A673 (cell line): ENCODE measurements at regions not wholly inside any gene's neighbourhood (a gene's known extent, or its start where the extent isn't known, plus 50 kb on each side); places are given as distances from the start of the nearest gene placed in this dataset.

Experiments used
- BruUV-seq: library from RNA; stranded (reverse); fragments of 400-500 nt; replicated peaks from 2 replicates; lab custom pipeline; 2021; lab: Mats Ljungman, UMichigan
- CTCF ChIA-PET: fragments of 300-600 bp; sonication (Branson Sonifier 250); formaldehyde crosslinking; loops from one replicate; lab custom pipeline; 2022; ENCODE audit warnings: antibody characterized with exemption; lab: Charles Lee
- POLR2A ChIA-PET: fragments of 300-600 bp; sonication (Branson Sonifier 250); formaldehyde crosslinking; loops from one replicate; lab custom pipeline; 2022; ENCODE audit warnings: antibody characterized with exemption; ENCODE audit not compliant: low non-redundant PET; lab: Charles Lee
- DNase-seq: peaks from one replicate; pipeline ENCODE4 v3.0.0-alpha.2; 2015; ENCODE audit warnings: low spot score
- H3K27ac ChIP-seq: fragments of 200-600 bp; sonication (generic); 2 replicates; pipeline ENCODE4 v1.5.1; 2016; ENCODE audit warnings: mixed run types, low read depth, mild to moderate bottlenecking, mixed read lengths, antibody characterized with exemption, low read length; ENCODE audit not compliant: poor library complexity, severe bottlenecking
- H3K27me3 ChIP-seq: fragments of 200-600 bp; sonication (generic); replicated peaks from 2 replicates; pipeline ENCODE4 v1.6.1; 2017; ENCODE audit warnings: mixed run types, low read depth, mild to moderate bottlenecking, mixed read lengths, antibody characterized with exemption, low read length; ENCODE audit not compliant: insufficient read depth, poor library complexity
- H3K36me3 ChIP-seq: fragments of 200-600 bp; sonication (generic); 2 replicates; pipeline ENCODE4 v1.6.1; 2016; ENCODE audit warnings: mixed run types, mild to moderate bottlenecking, mixed read lengths, antibody characterized with exemption, low read length; ENCODE audit not compliant: insufficient read depth, poor library complexity, severe bottlenecking
- H3K4me1 ChIP-seq: fragments of 200-600 bp; sonication (generic); 2 replicates; pipeline ENCODE4 v1.6.1; 2017; ENCODE audit warnings: mixed run types, mild to moderate bottlenecking, mixed read lengths, antibody characterized with exemption, low read length; ENCODE audit not compliant: insufficient read depth, poor library complexity, severe bottlenecking
- H3K4me3 ChIP-seq: fragments of 200-600 bp; sonication (generic); 2 replicates; pipeline ENCODE4 v1.5.1; 2016; ENCODE audit warnings: low read depth, mixed run types, mild to moderate bottlenecking, mixed read lengths, low read length; ENCODE audit not compliant: poor library complexity, severe bottlenecking
- H3K9me3 ChIP-seq: fragments of 200-600 bp; sonication (generic); 2 replicates; pipeline ENCODE4 v1.6.1; 2016; ENCODE audit warnings: mixed run types, low read depth, mild to moderate bottlenecking, mixed read lengths, antibody characterized with exemption, low read length; ENCODE audit not compliant: poor library complexity, severe bottlenecking
- CTCF ChIP-seq: fragments of 300-800, 200-600 bp; sonication (generic); conservative IDR thresholded peaks from 2 replicates; pipeline ENCODE4 v1.5.1; 2017; ENCODE audit warnings: low read depth, mild to moderate bottlenecking, antibody characterized with exemption, low read length, moderate library complexity, mixed read lengths
- EZH2 ChIP-seq: fragments of 200-600 bp; sonication (generic); IDR thresholded peaks from 2 replicates; pipeline ENCODE4 v1.6.1; 2017; ENCODE audit warnings: borderline replicate concordance, low read depth, mild to moderate bottlenecking, mixed read lengths, antibody characterized with exemption, low read length; ENCODE audit not compliant: poor library complexity, severe bottlenecking
- intact Hi-C: fragments of 100-400 bp; cut with micrococcal nuclease; formaldehyde crosslinking; loops from one replicate; pipeline ENCODE4 v1.10.0; 2022; ENCODE audit not compliant: unreplicated experiment

- ChIA-PET CTCF (no interaction called here), POLR2A (no interaction called here)
- intact Hi-C loops, result no loop called here
- Histone ChIP-seq H3K36me3 (no peaks in the 10 kb centered on the region), H3K4me3 (no peak overlapping the region), H3K9me3 (peaks cover 13% of the 10 kb centered on the region), H3K4me1 (no peaks in the 10 kb centered on the region), H3K27ac (no peak overlapping the region), H3K27me3 (no peaks in the 10 kb centered on the region)
- BruUV-seq, result no TSS peak
- TF ChIP-seq CTCF, result no peak
- no peak for TF ChIP-seq EZH2
- no peak for DNase-seq
These were observed 58.3 kb upstream of the PPP1R9A start for GRCh38 chr7:94848992-94849576.

- Histone ChIP-seq H3K27me3 (no peaks in the 10 kb centered on the region), H3K4me1 (no peaks in the 10 kb centered on the region), H3K9me3 (peaks cover 7% of the 10 kb centered on the region), H3K27ac (no peak overlapping the region), H3K4me3 (no peak overlapping the region), H3K36me3 (no peaks in the 10 kb centered on the region)
- DNase-seq, result no peak
- intact Hi-C loops, result no loop called here
- TF ChIP-seq CTCF, result no peak
- TF ChIP-seq EZH2, result no peak
- POLR2A ChIA-PET, result no interaction called here
- CTCF ChIA-PET, result no interaction called here
- BruUV-seq, result no TSS peak
These were observed 57.7 kb upstream of the PPP1R9A start for GRCh38 chr7:94849636-94850208.

- CTCF ChIA-PET, result no interaction called here
- POLR2A ChIA-PET, result no interaction called here
- Histone ChIP-seq H3K4me3 (no peak overlapping the region), H3K27ac (no peak overlapping the region), H3K27me3 (no peaks in the 10 kb centered on the region), H3K36me3 (no peaks in the 10 kb centered on the region), H3K4me1 (no peaks in the 10 kb centered on the region), H3K9me3 (no peaks in the 10 kb centered on the region)
- no TSS peak for BruUV-seq
- intact Hi-C loops, result no loop called here
- TF ChIP-seq EZH2 (no peak), CTCF (no peak)
- DNase-seq, result no peak
These were observed 51.8 kb upstream of the PPP1R9A start for GRCh38 chr7:94855589-94855988.
